T47D (cell line): ENCODE measurements at regions not wholly inside any gene's neighbourhood (a gene's known extent, or its start where the extent isn't known, plus 50 kb on each side); places are given as distances from the start of the nearest gene placed in this dataset.
"Not testable (repeated sequence)": the region's sequence is repeated elsewhere in the genome, so short reads cannot be mapped to it uniquely, and the experiment has no call there.

Source experiments
- DNase-seq, 2 experiments: peaks; one replicate each; pipeline versions ENCODE4 v3.0.0 to v3.0.0-alpha.2; 2011 to 2012; ENCODE audit warnings: low read depth in 1 of 2, low spot score in 1 of 2
- JUND ChIP-seq: IDR thresholded peaks from 2 replicates; pipeline ENCODE4 v1.6.1; 2012; ENCODE audit warnings: low read depth
- in situ Hi-C: cut with HindIII; loops from 2 replicates; pipeline ENCODE4 v1.10.0; 2016; ENCODE audit warnings: low sequenced_read_pairs, low pct_unique_long_range_greater_than_20kb

GRCh38 chr1:232725305-232726047 is 79.7 kb upstream of the MAP10 start:
- DNase-seq = peak in 1 of 2 experiments; percentile 65
- no peak for TF ChIP-seq JUND
- in situ Hi-C loops = no loop called here

GRCh38 chr1:232726048-232726779 is 79.0 kb upstream of the MAP10 start:
- no peak for TF ChIP-seq JUND
- in situ Hi-C loops = no loop called here
- peak in 1 of 2 experiments; percentile 69 for DNase-seq

- no peak for DNase-seq
- in situ Hi-C loops = no loop called here
Measured at GRCh38 chr1:232728507-232729263, 76.5 kb upstream of the MAP10 start.

GRCh38 chr1:232732344-232732910 is 72.8 kb upstream of the MAP10 start:
- DNase-seq = no peak
- TF ChIP-seq JUND = no peak
- in situ Hi-C loops = no loop called here

More at GRCh38 chr1:232728507-232729263, 76.5 kb upstream of the MAP10 start:
- no peak for TF ChIP-seq JUND

DNA sequence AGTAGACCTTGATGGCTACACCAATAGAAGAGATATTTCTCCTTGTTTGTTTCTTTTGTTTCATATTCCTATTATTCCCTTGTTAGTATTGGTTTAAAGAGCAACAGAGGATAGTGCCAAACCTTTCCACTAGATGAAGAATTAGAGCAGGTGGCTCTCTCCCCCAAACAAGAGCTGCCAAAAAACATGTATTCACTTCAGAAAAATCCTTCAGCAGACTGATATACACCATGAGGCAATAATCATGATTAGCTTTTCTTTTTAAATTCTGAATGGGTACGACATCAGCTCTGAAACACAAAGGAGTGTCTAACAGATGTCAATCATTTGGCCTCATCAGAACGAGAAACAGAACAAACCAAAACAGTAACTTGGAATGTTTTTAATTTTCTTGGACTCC is 67.3 kb upstream of the MAP10 start:
- in situ Hi-C loops = no loop called here
- TF ChIP-seq JUND = no peak
- DNase-seq = no peak

GRCh38 chr1:232743999-232744398 is 61.2 kb upstream of the MAP10 start:
- no peak for DNase-seq
- in situ Hi-C loops = no loop called here
- no peak for TF ChIP-seq JUND

GRCh38 chr1:232744847-232745246 is 60.4 kb upstream of the MAP10 start:
- in situ Hi-C loops = no loop called here
- no peak for DNase-seq
- no peak for TF ChIP-seq JUND

DNA sequence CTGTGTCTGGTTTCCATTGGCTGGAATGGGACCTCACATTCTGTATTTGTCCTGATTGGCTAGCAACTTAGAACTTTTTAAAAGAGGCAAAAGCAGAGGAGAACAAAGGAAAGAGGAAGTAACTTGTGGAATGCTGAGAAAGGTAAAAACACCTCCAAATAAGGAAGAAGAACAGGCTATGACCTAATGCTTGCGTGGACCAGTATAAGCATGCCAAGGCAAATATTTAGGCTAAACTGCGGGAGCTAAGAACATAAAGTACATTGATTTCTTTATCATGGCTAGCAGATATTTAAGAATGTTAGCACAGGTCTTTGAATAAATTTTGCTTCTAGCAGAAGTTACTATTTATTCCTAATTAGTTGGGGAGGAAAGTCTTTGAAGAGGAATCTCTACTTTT is 59.5 kb upstream of the MAP10 start:
- in situ Hi-C loops = not testable (repeated sequence)
- DNase-seq = peak in 1 of 2 experiments; percentile 37

DNA sequence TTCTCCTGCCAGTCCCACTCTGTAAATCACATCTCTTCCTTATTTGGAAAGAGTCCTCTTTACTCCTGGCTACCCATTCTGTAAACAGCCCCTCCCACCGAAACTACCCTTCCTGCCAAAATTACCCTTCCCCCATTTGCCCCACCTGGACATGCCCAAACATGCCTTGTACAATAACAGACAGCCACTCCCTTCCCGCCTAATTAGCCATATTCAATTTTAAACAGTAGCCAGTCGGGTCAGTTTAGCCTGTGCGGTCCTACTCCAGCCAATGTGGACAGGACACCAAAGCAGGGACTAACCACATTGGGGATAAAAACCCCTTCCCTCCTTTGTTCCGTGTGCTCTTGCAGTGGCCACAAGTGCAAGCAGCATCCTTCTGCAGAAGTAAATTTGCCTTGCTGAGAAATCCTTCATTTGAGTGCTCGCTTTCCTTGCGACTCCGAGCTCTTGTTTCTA is 56.3 kb upstream of the MAP10 start:
- in situ Hi-C loops = no loop called here
- no peak for TF ChIP-seq JUND
- DNase-seq = peak in 1 of 2 experiments; percentile 14

DNA sequence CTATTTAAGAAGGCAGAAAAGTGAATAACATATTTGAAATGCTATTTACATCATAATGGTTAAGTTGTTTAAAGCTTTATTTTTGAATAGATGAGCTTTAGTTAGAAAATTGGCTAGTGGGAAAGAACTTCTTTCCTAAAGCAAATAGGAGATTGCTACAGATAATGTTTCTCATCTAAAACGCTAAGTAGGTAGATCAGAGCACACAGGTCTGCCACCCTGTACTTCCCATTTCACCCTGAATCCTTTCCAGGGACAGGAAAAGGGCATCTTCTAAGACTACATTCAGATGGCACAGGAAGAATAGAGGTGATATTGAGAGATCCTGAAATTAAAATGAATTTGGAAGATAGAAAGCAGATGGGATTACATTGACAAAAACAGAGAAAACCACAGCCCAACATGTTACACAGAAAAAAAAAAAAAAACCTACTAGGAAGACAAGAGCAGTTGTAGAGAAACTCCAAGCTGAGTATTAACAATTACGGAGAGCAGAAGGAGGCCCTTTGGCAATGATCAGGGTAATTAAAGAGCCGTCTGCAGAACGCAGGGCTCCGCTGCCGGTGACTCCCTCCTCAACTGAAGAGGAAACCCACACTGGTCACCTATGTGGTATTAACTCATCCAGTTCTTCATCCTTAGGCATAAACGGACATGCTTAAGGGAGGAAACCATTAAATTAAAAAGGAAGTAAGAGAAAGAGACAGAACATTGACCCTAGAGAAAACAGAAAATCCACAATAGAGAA is 53.6 kb upstream of the MAP10 start:
- in situ Hi-C loops = no loop called here
- TF ChIP-seq JUND = no peak
- DNase-seq = no peak

- in situ Hi-C loops = no loop called here
- TF ChIP-seq JUND = no peak
- DNase-seq = no peak
Measured at GRCh38 chr1:232752365-232752764, 52.9 kb upstream of the MAP10 start.

DNA sequence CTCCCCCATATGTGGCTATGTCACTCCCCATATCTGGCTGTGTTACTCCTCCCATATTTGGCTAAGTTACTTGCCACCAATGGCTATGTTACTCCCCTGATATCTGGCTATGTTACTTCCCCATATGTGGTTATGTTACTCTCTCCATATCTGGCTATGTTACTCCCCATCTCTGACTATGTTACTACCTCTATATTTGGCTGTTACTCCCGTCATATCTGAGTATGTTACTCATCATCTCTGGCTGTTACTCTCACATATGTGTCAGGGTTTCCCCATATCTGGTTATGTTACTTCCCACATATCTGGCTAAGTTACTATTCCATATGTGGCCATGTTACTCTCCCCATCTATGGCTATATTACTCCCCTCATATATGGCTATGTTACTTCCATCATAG is 50.3 kb upstream of the MAP10 start:
- TF ChIP-seq JUND = no peak
- in situ Hi-C loops = no loop called here
- DNase-seq = no peak
